Stimulated activated CD8-positive, alpha-beta memory T cell treated with anti-CD3 and anti-CD28 coated beads, Interleukin-2, amount 100 ng/mL, for 1 hour (primary cell): ENCODE measurements at regions not wholly inside any gene's neighbourhood (a gene's known extent, or its start where the extent isn't known, plus 50 kb on each side); places are given as distances from the start of the nearest gene placed in this dataset.

Experiments
- DNase-seq, 2 donors: peaks; one replicate each; pipeline ENCODE4 v3.0.0-alpha.2; 2020; ENCODE audit warnings: low read depth in 2 of 2

DNA sequence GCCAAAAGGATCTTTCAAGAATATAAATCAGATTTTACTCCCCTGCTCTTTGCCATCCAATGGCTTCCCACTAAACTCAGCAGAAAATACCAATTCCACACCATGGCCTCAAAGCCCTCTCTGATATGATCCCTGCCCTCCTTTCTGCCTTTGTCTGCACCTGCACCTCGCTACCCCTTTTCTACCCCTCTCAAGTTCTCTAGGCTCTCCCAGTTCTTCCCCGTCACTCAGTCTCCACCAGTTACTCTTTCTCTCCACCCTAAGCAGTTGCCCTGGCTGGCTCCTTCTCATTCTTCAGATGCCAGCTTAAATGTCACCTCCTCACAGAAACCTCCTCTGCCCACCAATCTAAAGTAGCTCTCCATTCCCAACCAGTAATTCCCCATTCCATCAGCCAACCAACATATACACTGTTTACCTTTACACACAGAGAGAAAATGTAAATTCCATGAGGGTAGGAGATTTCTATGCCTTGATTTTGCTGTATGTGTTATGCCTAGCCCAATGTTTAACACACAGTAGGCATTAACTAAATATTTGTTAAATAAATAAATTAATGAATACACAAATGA lies 93.6 kb upstream of the LPP start:
- no peak for DNase-seq

DNA sequence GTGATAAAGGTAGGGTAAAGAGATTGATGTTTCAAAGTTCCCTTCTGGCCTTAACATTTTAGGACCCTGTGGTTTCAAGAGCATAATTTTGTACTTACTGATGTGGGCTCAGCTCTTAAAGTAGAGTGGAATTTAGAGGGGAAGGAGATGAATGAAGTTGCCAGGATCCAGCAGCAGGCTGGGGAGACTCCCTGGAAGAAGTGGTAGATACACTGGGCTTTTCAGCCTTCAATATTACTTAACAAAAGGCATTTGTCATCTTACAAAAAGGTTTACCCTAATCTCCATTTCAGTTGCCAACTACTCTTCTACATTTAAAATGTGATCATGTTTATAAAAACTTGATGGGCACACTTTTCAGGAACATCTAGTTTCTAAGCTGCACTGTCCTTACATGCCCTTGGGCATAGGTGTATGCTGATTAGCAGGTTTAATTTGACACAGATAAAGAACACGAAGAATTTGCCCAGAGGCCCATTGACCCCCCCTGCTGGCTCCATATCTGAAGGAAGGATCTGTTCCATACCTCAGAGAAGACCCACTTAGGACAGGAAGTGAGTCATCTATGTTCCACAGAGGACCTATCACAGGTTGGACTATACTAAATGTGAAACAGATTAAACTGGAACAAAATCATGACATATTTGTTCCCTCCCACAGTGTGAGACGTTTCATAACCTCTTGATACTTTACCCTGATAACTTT lies 93.0 kb upstream of the LPP start:
- DNase-seq = peak in 1 of 2 donors; percentile 22

DNA sequence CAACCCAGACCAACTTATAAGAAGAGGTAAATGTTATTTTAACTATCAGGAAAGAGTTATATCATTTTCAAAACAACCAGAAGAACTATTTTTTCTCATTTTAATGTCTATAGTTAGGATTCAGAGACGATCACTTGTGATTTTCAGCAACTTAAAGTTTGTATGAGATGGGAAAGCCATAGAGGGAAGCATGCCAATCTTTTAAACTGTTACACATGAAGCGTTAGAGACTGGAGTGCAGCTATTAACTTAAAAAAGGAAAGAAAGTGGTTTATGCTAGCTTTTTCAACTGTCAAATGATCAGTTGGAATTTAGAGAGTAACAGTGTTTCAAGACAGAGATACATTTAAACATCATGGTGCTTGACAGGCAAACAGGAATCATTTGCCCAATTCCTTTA lies 91.7 kb upstream of the LPP start:
- no peak for DNase-seq

DNA sequence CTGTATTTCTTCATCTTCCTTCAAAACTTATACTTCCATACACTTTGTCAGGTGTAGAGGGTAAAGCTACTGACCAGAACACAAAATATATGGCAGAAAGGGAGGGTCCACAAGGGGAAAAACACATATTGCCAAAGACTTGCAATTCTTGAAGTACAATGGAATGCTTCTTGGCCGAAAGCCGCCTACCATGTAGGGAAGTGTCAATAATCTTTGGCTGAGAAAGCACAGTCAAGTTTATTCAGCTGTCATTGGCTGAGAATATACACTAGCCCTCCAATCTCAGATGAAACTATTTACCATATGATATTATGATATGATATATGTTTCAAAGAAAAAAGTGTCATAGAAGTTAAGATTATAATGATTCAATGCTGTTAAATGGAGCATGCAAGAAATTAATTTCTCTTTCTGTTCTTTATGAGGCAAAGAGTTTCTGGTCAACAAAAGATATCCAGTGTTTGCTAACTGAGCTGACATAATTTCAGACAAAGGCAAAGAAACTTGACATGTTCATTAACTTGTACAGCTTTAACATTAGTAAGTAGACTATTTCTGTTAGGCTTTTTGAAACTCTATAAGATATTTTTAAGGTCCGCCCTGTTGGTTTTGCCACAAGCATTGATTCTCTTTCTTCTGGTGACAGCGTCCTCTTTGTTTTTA lies 89.0 kb upstream of the LPP start:
- DNase-seq = no peak

DNA sequence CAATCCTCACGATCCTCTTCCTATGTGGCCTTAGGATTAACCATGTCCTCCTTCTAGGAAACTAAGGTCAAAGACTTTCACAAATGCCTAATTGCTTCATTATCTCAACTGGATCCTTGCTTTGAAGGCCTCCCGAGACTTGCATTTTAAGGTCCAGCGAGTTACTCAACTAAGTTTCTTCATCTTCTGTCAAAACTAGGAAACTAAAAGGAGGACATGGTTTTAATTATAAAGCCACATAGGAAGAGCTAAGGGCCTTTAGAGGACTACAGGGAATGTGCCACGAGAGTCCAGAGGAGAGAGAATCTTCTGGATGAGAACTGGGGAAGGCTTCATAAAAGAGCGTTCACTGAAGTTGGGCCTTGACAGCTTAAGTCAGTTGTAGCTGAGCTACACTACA lies 87.8 kb upstream of the LPP start:
- DNase-seq = no peak

DNA sequence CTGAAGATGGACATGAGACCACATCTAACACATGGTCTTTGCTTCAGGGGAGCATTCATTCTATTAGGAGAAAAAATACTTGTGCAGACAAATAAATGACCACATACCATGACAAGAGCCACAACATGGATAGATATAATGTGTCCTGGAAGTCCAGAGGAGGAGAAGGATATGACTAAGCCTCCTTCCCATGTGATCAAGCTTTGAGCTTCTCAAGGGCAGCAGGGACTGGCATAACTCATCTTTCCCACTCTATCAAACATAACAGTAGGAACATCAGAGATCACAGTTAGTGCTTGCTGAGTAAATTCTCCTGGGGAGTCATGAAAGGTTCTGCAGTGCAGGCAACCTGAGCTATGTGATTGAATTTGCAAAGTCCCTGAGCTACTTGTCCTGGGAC lies 86.0 kb upstream of the LPP start:
- DNase-seq = no peak

DNA sequence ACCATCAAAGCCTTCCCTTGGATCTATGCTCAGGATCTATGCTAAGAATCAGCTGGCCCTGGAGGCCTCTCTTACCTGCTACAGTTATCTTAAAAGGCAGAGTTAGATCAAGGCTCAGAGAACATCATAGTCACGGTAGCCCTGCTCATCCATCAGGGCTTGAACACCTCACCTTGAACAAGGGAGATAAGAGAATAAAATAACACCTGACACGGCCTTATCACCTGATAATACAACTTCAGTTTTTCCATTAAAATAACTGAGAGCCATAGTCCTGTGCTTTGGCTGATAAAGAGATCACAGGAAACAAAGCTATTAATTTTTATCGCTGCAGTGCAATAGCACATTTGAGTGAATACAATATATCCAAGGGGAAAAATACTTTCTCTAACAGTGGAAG lies 85.6 kb upstream of the LPP start:
- DNase-seq = no peak

DNA sequence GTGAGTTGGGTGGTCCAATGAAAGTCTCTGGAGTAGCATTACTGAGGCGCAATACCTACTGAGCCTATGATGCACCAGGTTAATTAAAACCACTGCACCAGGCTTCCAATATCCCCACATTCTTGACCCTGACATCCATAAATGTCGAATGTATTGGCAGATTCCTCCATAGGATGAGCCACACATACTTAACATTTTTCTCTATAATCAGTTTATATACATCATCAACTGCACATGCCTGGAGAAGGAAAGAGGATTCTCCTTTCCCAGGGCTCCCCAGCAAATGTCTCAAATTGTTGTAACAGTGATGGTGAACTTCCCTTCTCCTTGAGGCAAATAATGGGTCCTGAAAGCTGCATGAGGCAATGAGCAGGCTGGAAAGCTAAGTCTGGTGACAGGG lies 82.3 kb upstream of the LPP start:
- DNase-seq = no peak

DNA sequence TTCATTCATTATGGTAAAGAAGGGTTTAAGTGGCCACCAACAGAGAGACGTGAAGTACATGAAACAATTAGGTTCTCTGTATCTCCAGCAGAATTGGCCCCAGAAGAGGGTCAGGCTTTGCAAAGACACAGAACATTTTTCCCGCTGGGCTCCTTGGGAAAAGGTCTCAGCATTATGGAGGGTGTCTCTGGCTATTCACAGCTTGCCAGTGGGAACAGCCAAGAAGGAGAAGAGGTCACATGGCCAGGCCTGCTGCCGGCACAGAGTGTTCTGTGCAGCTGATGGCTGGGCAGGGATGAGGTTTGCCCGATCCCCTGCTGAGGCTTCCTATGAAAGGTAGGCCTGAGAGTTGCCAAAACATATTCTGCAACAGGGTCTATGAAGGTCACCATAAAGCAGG lies 77.8 kb upstream of the LPP start:
- no peak for DNase-seq

DNA sequence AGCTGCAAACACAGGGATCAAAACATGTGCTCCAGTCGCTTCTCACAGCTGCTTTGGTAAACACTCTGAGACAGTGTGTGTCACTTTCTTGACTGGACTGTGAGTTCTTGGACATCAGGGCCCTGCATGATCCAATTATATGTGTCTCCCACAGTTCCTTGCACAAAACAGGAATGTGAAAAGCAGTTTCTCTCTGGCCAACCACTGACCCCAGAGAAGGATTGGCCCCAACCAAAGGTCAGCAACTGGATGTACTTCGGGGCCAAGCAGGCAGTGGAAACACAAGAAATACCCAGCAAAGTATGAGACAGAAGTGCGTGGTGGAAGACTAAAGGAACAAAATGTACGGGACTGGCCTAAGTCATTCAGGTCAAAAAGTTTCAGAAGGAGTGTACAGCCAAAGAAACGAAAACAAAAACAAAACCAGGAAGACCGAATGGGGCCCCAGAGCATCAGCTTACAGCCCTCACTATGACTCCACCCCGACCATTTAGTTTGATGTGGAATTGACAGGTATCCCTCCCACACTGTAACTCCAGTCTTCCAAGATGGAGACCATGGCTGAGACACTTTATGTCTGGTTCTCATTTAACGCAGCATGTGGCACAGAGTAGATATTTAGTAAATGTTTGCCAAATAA lies 76.7 kb upstream of the LPP start:
- no peak for DNase-seq

DNA sequence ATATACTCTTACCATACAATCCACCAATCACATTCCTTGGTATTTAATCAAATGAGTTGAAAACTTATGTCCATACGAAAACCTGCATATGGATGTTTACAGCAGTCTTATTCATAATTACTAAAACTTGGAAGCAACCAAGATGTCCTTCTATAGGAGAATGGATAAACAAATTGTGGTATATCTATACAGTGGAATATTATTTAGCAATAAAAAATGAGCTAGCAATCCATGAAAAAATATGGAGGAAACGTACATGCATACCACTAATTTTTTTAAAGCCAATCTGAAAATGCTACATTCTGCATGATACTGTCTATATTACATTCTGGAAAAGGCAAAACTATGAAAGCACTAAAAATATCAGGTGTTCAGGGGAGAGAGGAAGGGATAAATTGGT lies 73.9 kb upstream of the LPP start:
- DNase-seq = no peak

DNA sequence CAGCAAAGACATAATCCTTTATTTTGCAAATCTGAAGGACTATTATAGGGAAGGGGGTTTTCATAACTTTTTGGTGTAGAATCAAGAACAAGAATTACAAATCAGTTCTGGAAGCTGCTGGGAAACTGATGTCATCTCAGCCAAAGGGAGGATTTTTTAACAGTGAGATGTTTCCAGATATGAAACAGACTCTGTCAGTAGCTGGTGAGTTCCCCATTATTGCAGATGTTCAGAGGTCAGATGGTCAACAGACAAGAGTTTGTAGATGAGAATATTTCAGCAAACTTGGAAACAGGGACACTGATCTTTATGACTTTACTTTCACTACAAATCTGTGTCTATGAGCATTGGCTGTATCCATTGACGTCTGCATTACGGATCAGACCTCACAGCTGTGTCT lies 71.9 kb upstream of the LPP start:
- DNase-seq = no peak

DNA sequence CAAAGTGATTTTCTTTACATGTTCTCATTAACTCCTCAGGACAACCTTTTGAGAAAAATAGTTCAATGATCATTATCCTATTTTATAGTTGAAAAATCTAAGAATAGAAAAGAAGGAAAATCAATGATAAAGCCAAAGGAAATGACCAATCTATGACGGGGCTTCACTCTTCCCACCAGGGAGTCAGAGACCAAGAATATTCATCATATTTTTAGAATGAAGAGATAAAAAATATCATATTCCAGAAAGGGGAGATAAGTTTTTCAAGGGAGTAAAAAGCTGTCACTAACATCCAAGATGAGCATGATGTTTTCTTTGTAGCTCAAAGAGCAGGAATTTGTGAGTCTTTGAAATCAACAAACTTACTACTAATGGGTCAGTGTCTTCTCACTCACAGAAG lies 71.5 kb upstream of the LPP start:
- no peak for DNase-seq

DNA sequence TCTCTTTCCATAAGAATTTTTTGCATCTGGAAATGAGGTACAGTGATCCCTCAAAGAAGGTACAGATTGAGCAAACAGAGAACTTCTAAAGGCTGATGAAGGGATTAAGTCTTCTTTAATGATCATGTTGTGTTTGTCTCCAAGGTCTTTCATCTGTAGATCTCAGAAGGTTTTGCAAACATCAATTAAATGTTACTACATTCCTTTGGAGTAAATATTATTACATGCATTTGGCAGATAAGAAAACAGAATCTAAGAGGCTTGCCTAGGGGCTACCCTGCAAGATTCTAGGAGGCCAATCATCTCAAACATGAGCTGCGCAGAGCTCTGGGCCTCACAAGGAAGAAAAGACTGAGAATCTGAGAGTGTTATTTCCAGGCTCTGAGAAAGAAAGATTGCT lies 70.9 kb upstream of the LPP start:
- no peak for DNase-seq

DNA sequence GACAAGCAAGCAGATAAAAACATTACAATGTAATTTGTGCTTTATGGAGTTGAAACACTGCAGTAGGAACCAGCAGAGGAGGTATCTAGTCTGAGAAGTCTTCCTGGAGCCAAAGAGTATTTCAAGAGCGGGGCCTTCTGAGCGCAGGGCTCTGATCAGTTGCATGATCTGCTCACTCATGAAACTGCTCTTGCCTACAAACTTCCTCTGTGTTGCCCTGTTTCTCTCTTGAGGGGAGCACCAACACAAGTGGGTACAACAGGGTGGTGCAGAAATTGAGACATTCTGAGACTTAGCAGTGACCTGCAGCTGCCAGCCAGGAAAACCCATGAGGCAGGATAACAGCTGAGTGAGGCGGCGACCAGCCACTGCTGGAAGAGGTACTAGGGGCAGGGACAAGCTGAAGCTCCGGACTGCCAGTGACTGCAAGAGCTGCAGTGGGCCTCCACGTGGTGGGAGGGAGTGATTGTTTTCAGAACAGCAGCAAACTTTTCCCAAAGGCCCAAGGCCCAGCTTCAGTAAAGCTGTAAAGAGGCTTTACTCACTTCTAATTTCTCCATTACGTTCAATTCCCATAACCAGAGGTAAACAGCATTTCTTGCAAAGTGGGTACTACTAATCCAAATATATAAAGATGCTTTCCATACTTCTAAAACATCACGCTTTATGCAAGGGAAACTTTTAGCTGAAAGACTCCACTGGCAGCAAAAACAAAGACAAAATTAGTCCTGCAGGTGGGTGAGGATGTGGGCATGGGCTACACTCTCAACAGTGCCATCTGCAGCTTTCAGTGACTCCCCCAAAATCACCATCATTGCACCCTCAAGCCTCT lies 69.0 kb upstream of the LPP start:
- DNase-seq = no peak

DNA sequence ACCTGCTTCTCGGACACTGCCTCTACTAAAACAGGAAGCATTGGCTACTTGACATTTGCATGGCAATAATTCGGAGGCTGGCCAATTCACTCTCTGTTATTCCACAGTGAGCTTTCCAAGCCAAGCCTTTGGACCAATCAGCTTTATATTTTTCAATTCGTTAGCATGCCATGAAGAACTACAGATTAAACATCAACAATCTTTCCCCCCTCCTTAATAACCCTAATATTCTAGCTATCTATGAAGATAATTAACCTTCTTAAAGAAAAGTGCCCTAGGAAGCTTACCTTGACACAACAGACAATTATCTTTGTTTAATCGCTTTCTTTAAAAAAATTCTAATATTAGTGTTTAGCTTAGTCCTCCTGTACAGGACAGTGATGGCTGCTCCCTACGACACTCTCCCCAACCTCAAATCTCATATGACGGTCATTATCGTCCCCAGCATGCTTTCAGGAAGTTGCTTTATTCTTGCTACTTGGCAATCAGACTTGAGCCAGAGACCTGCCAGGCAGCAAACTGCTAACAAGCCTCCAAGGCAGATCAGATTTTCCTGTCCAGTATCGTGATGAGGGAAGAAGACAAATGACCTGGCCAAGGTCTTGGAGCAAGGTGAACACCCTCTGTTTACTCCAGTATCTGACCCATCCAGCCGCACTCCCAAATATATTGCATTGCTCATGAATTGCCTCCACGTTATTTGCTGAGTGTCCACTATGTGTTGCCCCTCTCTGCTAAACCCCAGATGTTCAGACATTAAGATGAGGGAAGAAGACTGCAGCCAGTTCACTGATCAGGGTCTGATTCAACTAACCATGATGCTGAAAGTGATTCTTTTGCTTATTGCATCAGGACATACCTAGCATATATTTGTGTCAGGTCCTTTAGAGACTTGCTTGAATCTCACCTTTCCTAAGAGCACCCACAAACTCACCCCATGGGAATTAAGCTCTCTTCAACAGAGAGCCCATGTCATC lies 68.1 kb upstream of the LPP start:
- no peak for DNase-seq

DNA sequence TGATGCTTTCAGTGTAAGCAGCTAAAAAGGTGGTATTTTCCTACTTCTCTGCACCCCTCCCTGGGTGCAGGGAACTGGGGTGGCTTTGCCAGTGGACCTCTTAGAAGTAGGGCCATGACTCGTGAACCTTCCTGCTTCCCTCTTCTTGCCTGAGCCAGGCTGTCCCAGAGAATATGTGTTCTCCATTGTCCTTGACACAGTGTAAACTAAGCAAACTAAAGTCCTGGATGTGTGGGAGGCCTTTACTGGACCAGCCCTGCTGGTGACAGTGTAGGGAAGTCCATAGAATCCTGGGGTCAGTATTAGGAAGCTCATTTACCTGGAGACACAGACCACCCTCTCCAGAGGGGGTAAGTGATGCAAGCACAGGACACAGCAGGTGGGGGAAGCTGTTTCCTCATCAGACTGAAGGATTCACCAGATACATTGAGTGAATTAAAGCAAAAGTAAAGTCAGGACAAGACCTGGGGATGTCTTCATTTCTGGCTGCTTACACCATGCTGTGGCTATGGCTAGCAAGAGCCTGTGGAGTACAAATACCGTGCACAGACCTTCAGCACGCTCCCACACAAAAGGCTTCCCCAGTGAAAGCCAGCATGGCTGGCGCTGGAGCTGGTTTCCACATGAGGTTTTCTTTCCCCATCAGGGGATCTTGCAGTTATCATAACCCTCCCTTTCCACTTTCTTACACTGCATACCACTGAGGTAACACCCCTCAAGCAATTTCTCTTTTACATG lies 64.8 kb upstream of the LPP start:
- no peak for DNase-seq

DNA sequence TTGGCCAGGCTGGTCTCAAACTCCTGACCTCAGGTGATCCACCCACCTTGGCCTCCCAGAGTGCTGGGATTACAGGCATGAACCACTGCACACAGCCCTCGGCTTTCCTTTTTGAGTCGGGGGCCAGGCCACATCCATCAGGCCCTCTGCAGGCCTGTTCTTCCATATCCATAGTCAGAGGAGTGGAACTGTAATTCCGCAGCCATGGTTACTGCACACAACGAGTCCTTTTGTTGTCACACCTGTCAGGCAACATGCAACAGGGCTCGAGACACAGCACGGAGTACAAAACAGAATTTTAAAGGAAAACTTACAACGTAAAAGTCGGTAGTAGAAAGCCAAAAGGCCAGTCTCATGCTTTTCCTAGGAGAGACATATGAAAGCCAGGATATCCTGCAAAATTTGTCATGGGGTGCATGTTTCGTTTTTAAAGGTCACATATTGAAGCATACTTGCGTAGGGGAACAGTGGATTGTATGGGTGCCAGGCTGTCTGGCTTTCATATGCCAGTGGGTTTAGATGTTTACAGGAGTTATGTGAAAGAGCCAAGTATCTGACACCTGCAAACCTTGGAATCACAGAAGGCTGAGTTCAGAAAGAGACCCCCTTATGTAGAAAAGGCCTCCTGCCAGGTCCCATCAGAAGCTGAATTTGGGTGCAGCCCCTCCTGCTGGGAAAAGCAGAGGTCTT lies 63.2 kb upstream of the LPP start:
- DNase-seq = no peak

DNA sequence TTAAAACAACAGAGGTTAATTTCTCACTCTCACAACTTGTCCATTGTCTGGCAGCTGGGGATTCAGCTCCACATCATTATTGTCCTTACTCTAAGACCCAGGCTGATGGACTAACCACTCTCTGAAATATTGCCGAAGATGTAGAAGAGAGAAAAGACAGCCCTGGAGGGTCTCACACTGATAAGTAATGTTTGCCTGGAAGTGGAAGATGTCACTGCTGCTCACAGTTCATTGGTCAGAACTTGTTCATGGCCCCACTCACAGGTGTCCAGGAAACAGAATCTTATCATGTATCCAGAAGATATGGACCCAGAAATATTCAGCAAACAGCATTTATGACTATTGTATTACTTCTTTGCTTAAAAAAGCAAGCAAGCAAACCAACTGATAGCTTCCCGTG lies 62.2 kb upstream of the LPP start:
- DNase-seq = no peak

DNA sequence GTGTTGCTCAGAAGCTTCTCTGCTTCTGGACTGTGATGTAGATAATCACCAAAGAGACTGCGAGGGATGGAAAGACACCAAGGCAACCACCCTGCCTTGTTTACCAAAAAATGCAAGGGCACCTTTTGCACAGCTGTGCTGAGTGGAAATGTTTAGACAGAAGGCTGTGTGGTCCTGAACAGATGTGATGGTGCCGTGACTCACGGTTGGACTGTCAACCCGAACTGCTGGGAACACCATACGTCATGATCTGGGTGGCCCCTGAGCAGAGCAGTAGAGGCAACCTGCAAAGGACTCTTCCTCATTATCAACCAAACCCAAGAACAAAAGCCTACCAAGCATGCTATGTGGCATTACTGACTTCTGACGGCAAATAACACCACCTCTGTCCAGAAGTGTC lies 61.3 kb upstream of the LPP start:
- DNase-seq = no peak
